Frontal cortex (tissue), 3 donors: ENCODE measurements at regions not wholly inside any gene's neighbourhood (a gene's known extent, or its start where the extent isn't known, plus 50 kb on each side); places are given as distances from the start of the nearest gene placed in this dataset.
A peak's percentile ranks its signal among the peaks of the same experiment; 100 is the strongest.

Experiments
- DNase-seq, 2 donors: peaks; one replicate each; pipeline ENCODE4 v3.0.0; 2012; ENCODE audit warnings: low spot score in 2 of 2
- FAIRE-seq: peaks from 2 replicates; lab custom pipeline; 2012; peaks lifted over from hg19 to GRCh38; lab: Jason Lieb, UNC
- donor health status: control.
- donor health status: control.
- donor health status: control.

GRCh38 chr3:182235504-182235903, 523.8 kb downstream of the SOX2 start:
- DNase-seq: no peak
- FAIRE-seq: no peak

DNA sequence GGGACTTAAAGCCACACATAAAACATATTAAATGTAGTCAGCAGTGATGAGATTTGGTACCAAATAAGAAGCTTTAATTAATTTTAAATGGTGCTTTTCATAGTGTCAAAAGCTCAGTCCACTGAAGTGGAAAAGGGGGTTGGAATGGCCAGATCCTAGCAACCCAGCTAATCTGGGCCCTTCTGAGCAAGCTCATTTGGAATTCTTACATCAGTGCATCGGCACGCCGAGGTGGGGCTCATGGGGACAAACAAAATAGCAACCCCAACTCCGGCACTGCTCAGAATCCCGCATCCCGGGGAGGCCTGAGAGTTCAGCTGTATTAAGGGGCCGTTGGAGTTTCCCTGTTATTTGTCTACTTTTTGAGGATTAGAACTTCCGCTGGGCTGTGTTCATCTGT, 526.4 kb downstream of the SOX2 start:
- FAIRE-seq: no peak
- DNase-seq: no peak

DNA sequence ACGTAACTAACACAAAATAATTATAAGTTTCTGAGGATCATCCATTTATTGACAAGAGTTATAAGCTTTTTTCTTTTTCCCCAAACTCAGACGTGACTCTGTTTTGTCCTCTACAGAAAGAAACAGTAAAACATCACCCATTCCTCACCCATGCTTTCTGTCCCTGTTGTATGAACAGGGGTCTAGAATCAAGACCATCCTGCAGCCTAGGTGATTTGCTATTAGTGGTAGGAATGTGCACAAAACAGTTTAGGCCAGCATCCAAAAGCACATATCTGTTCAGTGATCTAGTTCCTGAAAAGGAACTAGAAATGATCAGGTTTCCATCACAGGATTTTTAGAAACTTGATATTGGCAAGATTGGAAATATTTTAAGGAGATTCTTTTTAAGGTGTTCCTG, 527.6 kb downstream of the SOX2 start:
- no peak for FAIRE-seq
- DNase-seq: no peak

DNA sequence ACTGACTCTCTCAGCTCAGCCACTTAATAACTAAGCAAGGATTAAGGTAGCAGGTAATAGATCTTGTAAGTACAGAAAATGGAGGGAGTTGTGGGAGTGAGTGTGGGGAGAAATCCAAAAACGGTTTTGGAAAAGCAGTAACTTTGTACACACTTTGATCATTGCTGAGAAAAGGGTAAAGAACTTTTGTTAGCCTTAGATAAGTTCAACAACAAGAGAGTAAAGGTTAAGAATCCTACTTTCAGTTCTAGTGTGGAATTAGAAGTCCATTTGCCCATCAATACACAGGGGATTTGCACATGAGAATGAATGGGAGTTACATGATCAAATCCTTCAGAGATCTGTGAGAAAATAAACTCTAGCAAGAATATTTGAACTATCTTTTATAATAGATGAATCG, 528.7 kb downstream of the SOX2 start:
- DNase-seq (no peak), FAIRE-seq (no peak)

GRCh38 chr3:182241196-182241765, 529.6 kb downstream of the SOX2 start:
- DNase-seq (no peak), FAIRE-seq (no peak)

DNA sequence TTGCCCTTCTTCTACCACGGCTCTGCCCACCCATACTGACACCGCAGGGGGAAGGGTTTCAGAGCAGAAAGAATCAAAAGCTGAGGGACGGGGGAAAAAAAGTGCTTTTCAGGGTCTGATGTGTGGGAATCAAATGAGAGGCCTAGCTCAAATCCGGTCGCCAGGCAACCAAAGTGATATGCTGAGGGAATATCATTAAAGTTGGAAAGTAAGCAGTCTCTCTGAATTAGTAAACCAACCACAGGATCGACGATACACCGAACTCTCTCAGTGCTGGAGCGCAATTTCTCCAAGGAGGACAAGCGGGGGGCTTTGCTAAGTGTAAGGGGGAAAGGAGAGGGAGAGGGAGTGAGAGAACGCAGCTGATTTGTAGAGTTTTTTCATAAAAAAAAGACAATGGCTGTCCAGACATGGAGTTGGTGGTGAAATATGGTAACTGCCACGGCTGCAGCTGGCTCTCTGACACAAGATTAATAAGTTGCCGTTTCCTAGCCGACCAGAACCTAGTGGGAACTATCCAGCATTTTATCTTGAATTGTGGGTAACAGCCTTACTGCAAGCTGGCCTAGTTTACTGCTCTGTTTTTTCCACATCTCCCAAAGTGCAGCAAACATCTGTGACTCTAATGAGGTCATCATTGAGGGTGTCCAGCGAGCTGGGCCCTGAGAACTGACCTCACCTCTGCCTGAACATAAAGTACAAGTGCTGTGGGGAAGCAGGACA, 530.2 kb downstream of the SOX2 start:
- DNase-seq (no peak), FAIRE-seq (no peak)

DNA sequence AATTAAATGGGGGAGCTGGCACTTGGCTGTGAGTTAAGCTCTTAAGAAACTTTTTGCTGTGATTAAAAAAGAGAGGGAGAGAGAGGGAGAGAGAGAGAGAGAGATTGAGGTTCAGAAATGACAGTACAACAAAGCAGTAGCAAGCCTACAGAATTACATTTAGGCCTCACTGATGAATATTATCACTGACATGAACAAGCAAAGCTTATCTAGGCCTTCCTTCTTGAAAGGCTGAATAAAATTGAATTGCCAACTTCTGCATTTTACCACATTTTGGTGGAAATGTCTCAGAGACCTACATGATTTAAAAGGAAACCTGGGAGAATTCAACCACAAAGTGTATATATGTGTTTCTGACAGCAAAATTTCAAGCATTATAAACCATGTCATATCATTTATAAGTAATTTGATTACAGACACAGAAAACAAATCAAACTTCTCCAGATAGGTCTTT, 530.8 kb downstream of the SOX2 start:
- FAIRE-seq (no peak), DNase-seq (no peak)

- FAIRE-seq (no peak), DNase-seq (no peak)
These were observed 531.9 kb downstream of the SOX2 start for GRCh38 chr3:182243625-182244024.

DNA sequence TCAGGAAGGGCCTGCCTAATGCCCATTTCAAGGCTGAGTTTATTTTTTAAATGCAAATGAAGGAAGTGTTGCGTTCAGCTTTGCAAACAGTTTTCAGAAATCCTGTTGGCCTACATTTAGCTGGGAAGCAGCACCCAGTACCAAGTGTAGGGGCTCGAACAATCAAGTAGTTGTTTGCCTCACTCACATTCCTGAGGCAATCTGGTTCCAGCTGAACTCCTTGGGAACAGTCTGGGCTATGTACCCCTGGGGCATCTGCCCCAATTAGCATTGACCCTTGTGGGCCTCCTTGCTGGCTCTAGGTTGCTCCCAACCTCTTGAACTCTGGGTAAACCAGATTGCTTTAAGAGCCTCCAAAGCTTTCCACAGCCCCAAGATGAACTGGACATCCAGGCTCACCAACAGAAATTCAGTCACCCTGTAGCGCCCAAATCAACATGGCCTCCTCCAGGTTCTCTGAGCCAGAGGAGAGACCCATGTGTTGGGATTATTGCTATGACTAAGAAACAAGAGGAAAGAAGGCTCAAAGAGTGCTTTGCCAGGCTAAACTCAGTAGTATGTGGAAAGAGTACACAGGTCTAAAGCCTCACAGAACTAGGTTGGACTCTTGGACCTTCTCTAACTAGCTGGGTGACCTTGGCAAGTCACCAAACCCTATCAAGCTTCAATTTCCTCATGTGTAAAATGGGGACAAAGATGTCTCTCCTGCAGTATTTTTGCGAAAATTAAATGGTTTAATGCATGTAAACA, 532.7 kb downstream of the SOX2 start:
- DNase-seq (no peak), FAIRE-seq (no peak)

DNA sequence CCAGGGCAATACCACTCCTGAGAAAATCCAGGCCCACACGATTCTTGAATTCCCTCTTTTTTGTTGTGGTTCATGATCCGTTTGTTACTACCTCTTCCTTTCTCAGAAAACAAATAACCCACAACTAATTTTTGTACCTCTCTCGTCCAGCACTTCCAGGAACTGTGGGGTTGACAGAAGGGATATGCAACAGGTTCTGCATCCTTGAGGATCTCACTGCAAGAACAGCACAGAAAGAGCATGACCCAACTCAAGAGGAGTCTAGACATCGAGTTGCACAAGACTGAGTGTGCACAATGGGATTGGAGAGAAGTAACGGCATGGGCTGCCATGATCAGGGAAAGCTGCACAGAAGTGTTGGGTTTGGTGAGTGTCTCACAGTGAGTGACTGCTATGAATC, 533.3 kb downstream of the SOX2 start:
- DNase-seq (no peak), FAIRE-seq (no peak)

DNA sequence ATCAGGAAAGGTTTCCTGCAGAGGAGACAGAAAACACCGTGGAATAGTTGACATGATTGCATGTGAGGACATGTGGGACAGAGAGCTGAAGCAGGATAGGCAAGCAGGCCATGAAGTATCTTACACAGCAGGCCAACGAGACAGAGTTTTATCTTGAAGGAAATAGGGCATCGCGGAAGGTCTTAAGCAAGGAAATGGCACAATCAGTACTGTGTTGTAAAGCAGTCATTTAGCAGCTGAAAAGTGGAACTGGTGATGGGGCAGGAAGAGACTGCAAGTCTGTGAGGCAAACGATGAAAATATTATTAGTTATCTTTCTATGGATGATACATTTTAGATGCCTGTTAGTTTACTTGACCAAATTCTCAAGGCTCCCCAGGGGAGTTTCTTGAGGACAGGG, 535.1 kb downstream of the SOX2 start:
- DNase-seq: no peak
- no peak for FAIRE-seq

- FAIRE-seq: no peak
- no peak for DNase-seq
These were observed 536.7 kb downstream of the SOX2 start for GRCh38 chr3:182248349-182248880.

DNA sequence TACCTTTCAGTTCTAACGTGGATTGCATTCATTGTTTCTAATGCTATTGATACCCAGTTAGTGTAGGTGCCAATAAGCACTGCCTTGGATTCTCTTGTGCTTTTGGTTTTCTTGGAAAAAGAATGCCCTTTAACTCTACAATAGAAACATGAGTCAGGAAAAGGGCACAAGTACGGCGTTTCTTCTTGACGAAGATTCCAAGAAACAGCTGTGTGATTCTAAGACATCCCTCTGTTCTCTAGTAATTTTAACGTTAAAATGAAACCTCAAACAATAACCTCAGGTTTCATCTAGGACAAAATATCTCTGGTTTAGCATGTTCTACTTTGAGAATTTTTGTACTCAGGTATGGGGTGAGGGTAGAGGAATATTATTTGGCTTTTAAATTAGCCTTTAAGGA, 540.5 kb upstream of the ATP11B start:
- FAIRE-seq (no peak), DNase-seq (no peak)

DNA sequence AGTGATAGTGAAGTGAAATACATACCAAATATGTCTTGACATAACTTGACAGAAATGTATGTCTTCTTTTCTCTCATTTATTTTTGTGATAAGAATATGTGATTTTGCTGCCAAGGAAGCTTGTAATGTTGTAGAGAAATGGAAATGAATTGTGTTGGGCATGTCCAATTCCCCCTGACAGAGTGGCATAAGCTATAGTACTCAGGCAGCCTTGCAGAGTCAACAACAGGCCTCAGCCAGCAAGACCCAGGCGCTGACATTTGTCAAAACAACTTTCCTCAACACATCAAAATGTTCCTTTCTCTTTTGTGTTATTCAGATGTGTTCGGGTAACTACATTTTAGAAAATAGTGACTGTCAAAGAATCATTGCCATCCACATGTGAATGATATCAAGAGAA, 538.1 kb upstream of the ATP11B start:
- no peak for DNase-seq

DNA sequence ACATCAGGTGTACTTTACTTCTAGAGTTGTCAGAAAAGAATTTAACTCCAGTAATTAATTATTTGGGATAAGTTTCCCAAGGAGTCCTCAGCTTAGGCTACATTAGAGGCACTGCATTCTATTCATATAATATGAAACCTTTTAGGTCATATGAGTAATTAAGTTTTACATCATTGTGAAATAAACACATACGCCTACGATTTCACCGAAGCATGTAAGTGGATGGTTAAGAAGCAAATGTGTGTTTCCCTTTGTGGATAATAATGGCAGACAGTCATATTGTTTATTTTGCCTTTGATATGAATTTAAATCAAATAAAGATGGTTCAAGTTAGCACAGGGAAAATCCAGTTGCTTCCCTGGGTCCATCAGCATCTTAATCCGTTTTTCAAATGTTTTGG, 535.9 kb upstream of the ATP11B start:
- DNase-seq (no peak), FAIRE-seq (no peak)

More for the DNA sequence above, 538.1 kb upstream of the ATP11B start:
- FAIRE-seq: no peak

GRCh38 chr3:182258538-182259177, 534.6 kb upstream of the ATP11B start:
- peak; percentile 94 for FAIRE-seq

GRCh38 chr3:182259579-182259978, 533.7 kb upstream of the ATP11B start:
- no peak for FAIRE-seq
- DNase-seq: no peak

More at GRCh38 chr3:182258538-182259177, 534.6 kb upstream of the ATP11B start:
- DNase-seq: peak; percentile 24 to 30

GRCh38 chr3:182261041-182261440, 532.3 kb upstream of the ATP11B start:
- FAIRE-seq: no peak
- no peak for DNase-seq

GRCh38 chr3:182268711-182269110, 524.6 kb upstream of the ATP11B start:
- DNase-seq: no peak
- FAIRE-seq: no peak

GRCh38 chr3:182276512-182276911, 516.8 kb upstream of the ATP11B start:
- FAIRE-seq (no peak), DNase-seq (no peak)
